Activated CD8-positive, alpha-beta memory T cell treated with anti-CD3 and anti-CD28 coated beads, Interleukin-2, amount 50 U/mL, for 1 hour (primary cell): ENCODE measurements at regions not wholly inside any gene's neighbourhood (a gene's known extent, or its start where the extent isn't known, plus 50 kb on each side); places are given as distances from the start of the nearest gene placed in this dataset.

ENCODE experiments used
- DNase-seq: peaks from one replicate; pipeline ENCODE4 v3.0.0-alpha.2; 2020; ENCODE audit errors: extremely low read depth

GRCh38 chr13:40220299-40220935 lies 446.0 kb downstream of the FOXO1 start:
- no peak for DNase-seq

- no peak for DNase-seq
Observed at GRCh38 chr13:40221131-40221459, 445.3 kb downstream of the FOXO1 start.

GRCh38 chr13:40221460-40222201 lies 444.8 kb downstream of the FOXO1 start:
- no peak for DNase-seq

- no peak for DNase-seq
Observed at GRCh38 chr13:40223585-40223984, 442.9 kb downstream of the FOXO1 start.

GRCh38 chr13:40228496-40228895 lies 437.9 kb downstream of the FOXO1 start:
- no peak for DNase-seq

- no peak for DNase-seq
Observed at GRCh38 chr13:40228990-40229389, 437.5 kb downstream of the FOXO1 start.

- DNase-seq = no peak
Observed at GRCh38 chr13:40230833-40231266, 435.6 kb downstream of the FOXO1 start.

- no peak for DNase-seq
Observed at GRCh38 chr13:40231311-40231710, 435.1 kb downstream of the FOXO1 start.

- no peak for DNase-seq
Observed at GRCh38 chr13:40231751-40232150, 434.7 kb downstream of the FOXO1 start.

- no peak for DNase-seq
Observed at GRCh38 chr13:40232311-40233040, 434.0 kb downstream of the FOXO1 start.

- no peak for DNase-seq
Observed at GRCh38 chr13:40233731-40234195, 432.7 kb downstream of the FOXO1 start.

GRCh38 chr13:40235160-40235796 lies 431.2 kb downstream of the FOXO1 start:
- no peak for DNase-seq

- no peak for DNase-seq
Observed at GRCh38 chr13:40236566-40237168, 429.8 kb downstream of the FOXO1 start.

GRCh38 chr13:40238761-40239160 lies 427.7 kb downstream of the FOXO1 start:
- no peak for DNase-seq

GRCh38 chr13:40240293-40240692 lies 426.1 kb downstream of the FOXO1 start:
- no peak for DNase-seq

GRCh38 chr13:40241125-40241798 lies 425.2 kb downstream of the FOXO1 start:
- no peak for DNase-seq

- no peak for DNase-seq
Observed at GRCh38 chr13:40243047-40243446, 423.4 kb downstream of the FOXO1 start.

- no peak for DNase-seq
Observed at GRCh38 chr13:40243982-40244381, 422.5 kb downstream of the FOXO1 start.

- no peak for DNase-seq
Observed at GRCh38 chr13:40245567-40245966, 420.9 kb downstream of the FOXO1 start.

GRCh38 chr13:40247845-40248244 lies 418.6 kb downstream of the FOXO1 start:
- no peak for DNase-seq

- DNase-seq = no peak
Observed at GRCh38 chr13:40251343-40252032, 415.0 kb downstream of the FOXO1 start.
